Dermis blood vessel endothelial cell (primary cell): ENCODE measurements at regions not wholly inside any gene's neighbourhood (a gene's known extent, or its start where the extent isn't known, plus 50 kb on each side); places are given as distances from the start of the nearest gene placed in this dataset.

Source experiments
- DNase-seq: peaks from one replicate; pipeline ENCODE4 v3.0.0; 2010

GRCh38 chr15:72919936-72920465 is 132.3 kb upstream of the NEO1 start:
- no peak for DNase-seq

DNA sequence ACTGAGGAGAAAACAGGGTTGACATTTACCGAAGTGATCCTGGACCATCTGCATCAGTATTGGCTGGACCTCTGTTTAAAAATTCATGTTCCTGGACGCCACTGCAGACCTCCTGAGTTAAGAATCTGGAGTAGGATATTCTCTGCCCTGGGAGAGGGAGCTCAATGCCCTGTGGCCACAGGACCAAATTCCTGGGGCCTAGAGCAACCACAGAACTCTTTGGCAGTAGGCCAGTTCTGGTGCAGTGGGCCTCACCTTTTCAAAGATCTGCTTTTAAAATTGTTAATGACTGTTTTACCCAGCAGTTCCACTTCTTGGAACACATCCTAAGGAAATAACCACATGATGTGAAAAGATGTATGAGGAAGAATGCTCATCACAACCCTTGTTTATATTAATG is 133.3 kb upstream of the ADPGK start:
- no peak for DNase-seq

DNA sequence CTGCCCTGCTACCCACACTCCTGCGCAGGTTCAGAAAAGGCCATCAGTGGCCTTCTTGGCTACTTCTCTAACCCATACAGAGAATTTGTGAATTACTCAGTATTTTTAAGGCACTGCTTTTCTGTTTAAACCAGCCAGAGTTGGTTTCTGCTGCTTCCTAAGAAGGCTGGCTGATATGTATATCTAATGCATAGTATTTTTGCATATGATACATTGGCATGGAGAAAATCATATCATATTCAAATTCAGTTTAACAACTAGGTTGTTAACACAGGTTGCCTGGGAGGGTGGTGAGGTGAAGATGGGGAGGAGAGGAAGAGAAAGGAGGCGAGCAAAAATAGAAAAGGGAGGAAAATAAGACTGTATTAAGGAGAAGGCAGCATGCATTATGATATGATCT is 132.8 kb upstream of the ADPGK start:
- DNase-seq = no peak

DNA sequence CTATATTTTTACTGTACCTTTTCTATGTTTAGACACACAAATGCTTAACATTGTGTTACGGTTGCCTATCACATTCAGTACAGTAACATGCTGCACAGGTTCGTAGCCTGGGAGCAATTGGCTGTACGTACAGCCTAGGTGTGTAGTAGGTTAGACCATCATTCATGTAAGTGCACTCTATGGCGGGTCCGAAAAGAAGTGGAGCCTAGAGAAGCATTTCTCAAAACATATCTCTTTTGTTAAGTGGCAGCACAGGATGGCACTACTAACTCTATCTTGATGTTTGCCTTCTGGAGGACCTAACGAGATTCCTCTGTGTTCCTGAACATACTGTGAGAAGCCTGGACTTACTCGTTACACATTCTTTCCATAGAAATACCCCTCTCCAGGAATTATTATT is 132.3 kb upstream of the ADPGK start:
- DNase-seq = no peak

- DNase-seq = no peak
Measured at GRCh38 chr15:72912996-72913395, 129.4 kb upstream of the ADPGK start.

GRCh38 chr15:72912121-72912520 is 128.6 kb upstream of the ADPGK start:
- DNase-seq = no peak

- DNase-seq = no peak
Measured at GRCh38 chr15:72911626-72912025, 128.1 kb upstream of the ADPGK start.

- DNase-seq = no peak
Measured at GRCh38 chr15:72908713-72909112, 125.2 kb upstream of the ADPGK start.

DNA sequence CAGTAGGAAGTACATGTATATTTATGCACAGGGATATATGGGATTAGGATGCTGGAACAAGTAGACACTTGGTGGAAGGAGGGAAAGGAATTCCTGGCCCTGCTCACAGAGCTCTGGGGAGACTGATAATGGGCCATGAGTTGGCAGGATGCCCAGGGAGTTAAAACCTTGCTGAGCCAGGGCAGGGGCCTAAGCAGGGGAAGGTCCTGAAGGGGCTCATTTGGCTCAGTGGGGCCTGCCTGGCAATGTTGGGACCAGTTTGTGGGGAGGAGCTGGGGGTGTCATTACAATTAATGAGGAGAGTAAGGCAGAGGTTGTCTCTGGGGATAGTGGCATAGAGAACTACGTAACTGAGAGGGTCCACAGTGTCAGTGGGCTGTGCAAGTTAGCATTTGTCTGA is 124.2 kb upstream of the ADPGK start:
- no peak for DNase-seq

- no peak for DNase-seq
Measured at GRCh38 chr15:72902919-72903260, 119.3 kb upstream of the ADPGK start.

DNA sequence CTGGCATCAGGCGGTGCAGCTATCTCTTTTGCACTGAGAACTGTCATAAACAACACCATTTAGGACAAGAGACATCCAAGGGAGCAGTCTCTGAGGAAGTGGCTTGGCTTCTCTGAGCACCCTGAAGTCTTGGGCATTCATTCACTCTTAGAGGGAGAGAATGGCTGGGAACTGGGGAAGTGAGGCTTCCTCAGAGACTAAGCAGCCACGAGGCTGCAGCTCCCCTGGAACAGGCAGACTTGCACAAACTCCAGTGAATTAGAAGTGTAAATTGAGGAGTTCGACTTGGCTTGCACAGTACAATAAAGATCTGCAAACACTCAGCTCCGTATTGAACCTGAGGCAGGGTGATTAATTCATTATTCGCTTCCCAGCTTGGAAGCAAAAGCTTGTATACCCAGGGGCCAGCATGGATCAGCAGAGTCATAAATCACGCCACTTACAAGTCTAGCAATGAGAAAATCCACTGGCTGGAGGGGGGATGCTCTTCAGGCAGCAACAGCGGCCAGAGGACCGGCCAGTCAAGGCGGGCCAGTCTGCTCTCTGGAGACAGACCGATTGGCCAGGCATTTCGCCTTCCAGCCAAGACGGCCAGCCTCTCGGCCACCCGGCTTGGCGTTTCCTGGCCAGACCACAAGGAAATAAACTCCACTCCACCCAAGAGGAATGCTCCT is 118.8 kb upstream of the ADPGK start:
- no peak for DNase-seq

DNA sequence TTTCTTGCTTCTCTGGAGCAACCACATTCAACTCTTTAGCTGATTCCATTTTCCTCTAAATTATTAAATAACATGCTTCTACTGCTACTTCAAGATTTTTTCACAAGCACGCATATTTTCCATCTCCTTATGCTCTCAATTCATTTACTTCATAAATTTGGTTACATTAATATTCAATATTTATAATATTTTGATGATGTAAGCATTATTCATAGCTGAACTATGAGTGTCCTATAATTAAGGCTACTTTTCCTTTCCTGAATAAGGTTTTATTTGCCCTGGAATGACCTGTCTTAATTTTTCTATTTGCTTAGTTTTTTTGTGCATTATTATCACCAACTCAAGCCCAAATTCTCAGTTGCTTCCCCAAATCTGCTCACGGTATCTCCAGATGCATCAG is 109.4 kb upstream of the ADPGK start:
- no peak for DNase-seq

- DNase-seq = no peak
Measured at GRCh38 chr15:72890043-72890442, 106.5 kb upstream of the ADPGK start.

GRCh38 chr15:72889545-72889944 is 106.0 kb upstream of the ADPGK start:
- DNase-seq = no peak

DNA sequence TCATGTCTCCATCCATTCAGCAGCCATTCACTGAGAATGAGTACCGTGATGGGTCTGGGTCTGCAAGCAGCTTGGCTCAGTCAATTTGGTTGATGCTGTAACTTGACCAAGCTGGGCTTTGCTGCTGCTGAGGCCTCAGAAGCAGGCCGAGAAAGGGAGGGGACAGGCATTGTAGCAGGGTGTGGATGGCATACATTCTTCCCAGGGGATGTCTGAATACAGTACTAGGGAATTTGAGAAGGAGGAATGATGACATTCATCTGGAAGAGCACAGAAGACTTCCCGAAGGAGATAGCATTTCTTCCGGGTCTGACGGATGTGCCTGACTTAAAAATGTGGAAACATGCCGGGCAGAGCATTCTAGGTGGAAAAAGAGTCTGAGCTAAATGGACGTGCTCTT is 105.3 kb upstream of the ADPGK start:
- DNase-seq = no peak

- DNase-seq = no peak
Measured at GRCh38 chr15:72888211-72888610, 104.7 kb upstream of the ADPGK start.

DNA sequence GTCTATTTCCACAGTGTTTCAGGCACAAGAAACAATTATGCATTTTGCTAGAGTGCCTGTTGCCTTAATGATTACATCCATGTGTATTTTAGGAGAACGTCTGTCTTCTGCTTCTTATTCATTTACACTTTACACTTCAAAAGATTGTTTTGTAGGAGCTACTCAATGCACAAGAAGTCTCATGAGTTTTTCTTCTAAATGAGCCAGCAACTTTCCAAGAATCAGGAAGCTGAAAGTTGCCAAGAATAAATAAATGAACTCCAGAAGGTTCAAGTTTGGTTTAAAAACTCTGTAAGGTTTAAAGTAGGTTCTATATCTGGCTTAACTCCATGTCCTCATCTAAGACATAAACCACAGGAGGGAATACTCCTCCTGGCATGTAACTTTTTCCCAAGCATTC is 103.8 kb upstream of the ADPGK start:
- no peak for DNase-seq

GRCh38 chr15:72884311-72884710 is 100.8 kb upstream of the ADPGK start:
- DNase-seq = no peak

DNA sequence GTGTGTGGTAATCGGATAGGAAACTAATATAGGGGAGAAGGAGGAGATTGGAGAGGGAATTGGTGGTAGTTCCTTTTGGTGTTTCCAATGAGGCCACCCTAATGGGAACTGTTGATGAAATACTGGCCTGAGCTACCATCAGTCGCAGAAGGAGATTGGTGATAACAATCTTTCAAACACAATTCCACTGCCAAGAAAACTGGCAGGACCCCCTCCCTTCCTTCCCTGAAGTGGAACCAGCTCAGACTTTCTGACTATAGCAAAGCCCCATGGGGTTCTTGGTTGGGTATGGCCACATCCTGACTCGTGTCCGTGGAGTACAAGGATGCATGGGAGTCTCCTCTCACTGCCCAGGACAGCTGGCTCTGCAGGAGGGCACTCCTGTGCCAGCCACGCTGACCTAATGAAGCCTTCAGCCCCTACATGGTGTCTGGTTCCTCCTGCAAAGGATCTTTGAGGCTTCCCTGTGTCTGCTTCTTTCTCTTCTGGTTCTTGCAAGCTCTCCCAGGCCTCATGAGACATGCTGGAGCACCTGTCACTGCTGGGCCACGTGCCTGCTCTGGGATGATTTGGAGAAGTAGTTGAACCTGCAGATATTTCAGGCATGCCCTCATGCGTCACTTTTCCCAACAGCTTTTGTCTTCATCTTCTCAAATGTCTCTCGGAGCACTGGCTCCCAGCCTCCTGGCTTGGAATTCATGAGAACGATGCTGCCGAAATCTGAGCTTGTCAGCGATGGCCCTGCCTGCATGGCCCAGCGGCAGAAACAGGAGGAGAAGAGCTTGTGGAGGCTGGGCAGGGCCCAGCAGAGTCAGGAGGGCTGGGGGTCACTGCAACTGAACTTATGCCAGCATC is 90.0 kb upstream of the ADPGK start:
- no peak for DNase-seq

- DNase-seq = no peak
Measured at GRCh38 chr15:72872066-72872845, 88.7 kb upstream of the ADPGK start.

GRCh38 chr15:72866866-72867616 is 83.5 kb upstream of the ADPGK start:
- no peak for DNase-seq

- no peak for DNase-seq
Measured at GRCh38 chr15:72866182-72866581, 82.6 kb upstream of the ADPGK start.

DNA sequence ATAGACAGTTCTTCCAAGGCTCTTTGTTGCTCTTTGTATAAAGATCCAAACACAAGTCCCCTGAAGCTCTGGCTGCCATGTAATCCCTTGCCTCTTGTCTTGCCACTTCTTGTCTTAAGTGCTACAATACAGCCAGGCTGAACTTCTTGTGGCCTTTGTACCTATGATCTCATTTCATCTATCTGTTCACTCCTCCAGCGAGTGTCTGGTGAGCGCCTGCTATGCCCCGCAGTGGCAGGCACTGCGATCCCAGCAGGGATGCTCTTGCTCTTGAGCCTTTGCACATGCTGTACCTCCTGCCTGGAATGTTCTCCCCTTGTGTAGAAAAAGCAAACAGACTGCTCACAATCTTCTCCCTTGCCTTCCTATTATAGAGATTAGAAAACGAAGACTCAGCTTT is 81.9 kb upstream of the ADPGK start:
- DNase-seq = no peak
